GOT3 (cell line): ENCODE measurements at regions not wholly inside any gene's neighbourhood (a gene's known extent, or its start where the extent isn't known, plus 50 kb on each side); places are given as distances from the start of the nearest gene placed in this dataset.
"Not testable (repeated sequence)": the region's sequence is repeated elsewhere in the genome, so short reads cannot be mapped to it uniquely, and the experiment has no call there.

ENCODE experiments used
- DNase-seq: peaks from one replicate; lab custom pipeline; 2025; ENCODE audit warnings: mixed read lengths; lab: John Stamatoyannopoulos, UW

- DNase-seq, result no peak
Measured at GRCh38 chr5:35561396-35561795, 56.3 kb upstream of the SPEF2 start.

DNA sequence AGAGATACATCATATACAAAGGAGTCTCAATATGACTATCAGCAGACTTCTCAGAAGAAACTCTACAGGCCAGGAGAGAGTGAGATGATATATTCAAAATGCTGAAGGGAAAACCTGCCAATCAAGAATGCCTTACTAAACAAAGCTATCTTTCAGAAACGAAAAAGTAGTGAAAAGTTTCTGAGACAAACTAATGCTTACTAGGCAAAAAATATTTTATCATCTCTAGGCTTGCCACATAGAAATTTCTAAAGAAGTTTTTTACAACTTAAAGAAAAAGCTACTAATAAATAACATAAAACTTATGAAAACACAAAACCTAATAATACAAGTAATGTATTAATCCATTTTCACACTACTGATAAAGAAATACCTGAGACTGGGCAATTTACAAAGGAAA is 59.9 kb upstream of the SPEF2 start:
- no peak for DNase-seq

DNA sequence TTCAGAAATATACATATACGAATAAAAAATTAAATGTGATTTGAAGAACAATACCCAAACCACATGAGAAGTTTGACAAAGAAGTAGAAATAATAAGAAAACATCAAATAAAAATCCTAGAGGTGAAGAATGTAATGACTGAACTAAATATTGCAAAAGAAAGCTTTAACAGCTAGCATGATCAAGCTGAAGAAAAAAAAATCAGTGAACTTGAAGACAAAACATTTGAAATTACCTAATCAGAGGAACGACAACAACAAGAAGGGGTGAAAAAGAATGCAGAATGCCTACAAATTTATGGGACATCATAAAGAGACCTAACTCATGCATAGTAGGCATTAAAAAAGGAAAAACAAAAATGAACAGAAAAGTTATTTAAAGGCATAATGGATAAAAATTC is 60.5 kb upstream of the SPEF2 start:
- DNase-seq, result no peak

DNA sequence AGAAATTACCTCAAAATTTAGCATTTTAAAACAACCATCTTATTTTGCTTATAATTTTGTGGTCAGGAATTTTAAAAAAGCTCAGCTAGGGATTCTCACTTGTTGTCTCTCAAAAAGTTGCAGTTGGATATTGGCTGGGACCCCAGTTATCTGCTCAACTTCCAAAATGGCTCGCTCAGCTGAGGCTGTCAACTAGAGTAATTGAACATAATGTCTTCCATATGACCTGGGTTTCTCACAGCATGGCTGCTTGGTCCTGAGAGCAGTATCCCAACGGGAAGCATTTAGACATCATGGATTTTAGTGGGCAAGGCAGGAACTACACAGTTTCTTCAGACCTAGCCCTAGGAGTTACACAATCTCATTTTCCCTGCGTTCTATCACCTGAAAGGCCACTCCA is 63.6 kb upstream of the SPEF2 start:
- DNase-seq, result no peak

- no peak for DNase-seq
Measured at GRCh38 chr5:35545190-35545589, 72.5 kb upstream of the SPEF2 start.

DNA sequence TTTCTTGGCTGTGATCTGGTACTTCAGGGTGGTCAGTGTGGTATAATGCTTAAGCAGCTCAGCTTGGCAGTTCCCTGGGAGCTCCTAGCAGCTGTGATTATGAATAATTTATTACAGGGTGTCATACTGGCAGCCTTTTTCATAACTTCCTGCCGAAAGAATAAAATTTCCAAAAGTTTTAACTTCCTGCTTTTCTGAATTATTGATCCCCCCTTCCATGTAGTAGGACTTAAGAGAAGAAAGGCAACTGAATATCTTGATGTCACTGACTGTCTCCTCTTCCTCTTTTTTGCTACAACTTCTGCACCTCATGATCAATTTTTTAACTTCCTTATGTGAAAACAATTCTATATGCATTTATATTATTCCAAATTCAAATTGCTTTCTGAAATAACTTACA is 74.3 kb upstream of the SPEF2 start:
- DNase-seq, result no peak

DNA sequence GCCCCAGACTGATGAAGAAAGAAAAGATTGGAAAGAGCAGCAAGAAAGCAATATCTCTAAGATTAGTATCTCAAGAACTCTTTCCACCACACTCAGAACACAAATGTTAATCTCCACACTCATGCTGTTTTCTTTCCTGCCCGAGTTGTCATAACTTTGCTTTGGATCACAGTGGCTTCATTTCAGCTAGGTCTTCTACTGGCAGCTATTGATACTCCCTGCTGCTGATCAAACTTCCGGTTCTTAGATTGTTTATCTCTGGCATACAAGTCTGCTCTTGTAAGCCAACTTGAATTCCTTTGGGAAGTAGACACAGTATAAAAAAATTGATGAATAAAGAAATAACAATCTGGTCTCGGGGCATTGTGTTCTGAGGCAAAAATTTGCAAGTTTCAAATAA is 77.7 kb upstream of the SPEF2 start:
- DNase-seq, result no peak

DNA sequence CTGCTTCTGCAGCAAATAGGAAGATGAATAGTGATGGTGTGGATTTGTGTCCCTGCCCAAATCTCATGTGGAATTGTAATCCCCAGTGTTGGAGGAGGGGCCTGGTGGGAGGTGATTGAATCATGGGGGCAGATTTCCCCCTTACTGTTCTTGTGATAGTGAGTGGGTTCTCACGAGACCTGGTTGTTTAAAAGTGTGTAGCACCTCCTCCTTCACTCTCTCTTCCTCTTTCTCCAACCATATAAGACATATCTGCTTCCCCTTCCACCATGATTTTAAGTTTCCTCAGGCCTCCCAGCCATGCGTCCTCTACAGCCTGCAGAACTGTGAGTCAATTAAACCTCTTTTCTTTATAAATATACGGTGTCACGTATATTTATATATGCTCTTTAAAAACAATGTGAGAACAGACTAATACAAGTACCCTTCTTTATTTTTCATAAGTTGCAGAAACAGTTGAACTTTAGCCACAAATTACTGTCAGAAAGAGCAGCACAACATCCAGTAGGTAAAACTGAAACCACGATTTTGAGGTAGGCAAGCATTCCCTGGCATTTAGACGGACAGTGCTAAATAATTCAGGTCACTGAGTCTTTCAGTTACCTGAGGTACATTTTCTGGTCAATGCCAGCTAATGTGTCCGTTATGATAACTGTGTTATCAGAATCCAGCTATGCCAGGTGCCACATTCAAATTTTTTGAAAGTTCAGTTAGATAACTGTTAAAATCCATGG is 79.3 kb upstream of the SPEF2 start:
- DNase-seq, result no peak

- no peak for DNase-seq
Measured at GRCh38 chr5:35533156-35533555, 84.5 kb upstream of the SPEF2 start.

DNA sequence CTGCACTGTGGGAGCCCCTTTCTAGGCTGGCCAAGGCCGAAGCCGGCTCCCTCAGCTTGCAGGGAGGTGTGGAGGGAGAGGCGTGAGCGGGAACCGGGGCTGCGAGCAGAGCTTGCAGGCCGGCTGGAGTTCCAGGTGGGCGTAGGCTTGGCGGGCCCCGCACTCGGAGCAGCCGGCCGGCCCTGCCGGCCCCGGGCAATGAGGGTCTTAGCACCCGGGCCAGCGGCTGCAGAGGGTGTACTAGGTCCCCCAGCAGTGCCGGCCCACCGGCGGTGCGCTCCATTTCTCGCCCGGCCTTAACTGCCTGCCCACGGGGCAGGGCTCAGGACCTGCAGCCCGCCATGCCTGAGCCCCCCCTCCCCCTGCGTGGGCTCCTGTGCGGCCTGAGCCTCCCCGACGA is 86.1 kb upstream of the SPEF2 start:
- DNase-seq, result not testable (repeated sequence)

GRCh38 chr5:35518104-35518503 is 99.6 kb upstream of the SPEF2 start:
- DNase-seq, result no peak

DNA sequence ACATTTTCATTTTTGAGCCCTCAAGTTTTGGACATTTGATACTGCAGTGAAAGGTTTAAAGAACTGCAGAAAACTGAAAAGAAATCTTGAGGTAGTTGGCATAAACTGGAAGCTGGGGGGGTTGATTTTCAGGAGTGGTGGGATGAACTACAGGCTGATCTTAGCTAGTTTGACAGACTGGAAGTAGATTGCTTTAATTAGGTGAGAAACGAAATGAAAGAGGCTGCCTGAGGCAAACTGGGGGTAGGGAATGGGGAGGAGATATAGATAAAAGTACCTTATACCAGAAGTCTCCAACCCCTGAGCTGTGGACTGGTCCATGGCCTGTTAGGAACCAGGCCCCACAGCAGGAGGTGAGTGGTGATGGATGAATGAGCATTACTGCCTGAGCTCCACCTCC is 101.4 kb upstream of the SPEF2 start:
- no peak for DNase-seq

GRCh38 chr5:35513612-35514011 is 104.1 kb upstream of the SPEF2 start:
- DNase-seq, result no peak

- DNase-seq, result no peak
Measured at GRCh38 chr5:35502206-35502605, 115.5 kb upstream of the SPEF2 start.

GRCh38 chr5:35488791-35489190 is 128.9 kb upstream of the SPEF2 start:
- DNase-seq, result no peak

DNA sequence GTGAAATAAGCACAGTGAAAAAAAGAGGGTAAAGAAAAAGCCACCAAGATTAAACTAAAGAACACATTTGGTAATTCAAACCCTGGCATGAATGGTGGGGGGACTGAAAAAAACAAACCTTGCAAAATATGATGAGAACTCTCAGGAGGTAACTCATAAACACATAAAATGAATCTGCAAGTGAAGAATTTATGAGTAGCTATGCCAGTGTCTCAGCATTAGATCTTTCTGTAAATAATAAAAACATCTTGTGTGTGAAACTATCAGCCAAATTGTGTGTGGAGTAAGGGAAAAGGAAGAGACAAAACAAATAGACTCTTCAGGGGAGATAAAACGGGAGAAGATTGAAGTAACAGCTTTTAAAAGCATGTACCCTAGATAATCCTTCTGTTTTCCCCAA is 129.6 kb upstream of the SPEF2 start:
- DNase-seq, result no peak

GRCh38 chr5:35487233-35488025 is 130.2 kb upstream of the SPEF2 start:
- no peak for DNase-seq

GRCh38 chr5:35485487-35485886 is 132.2 kb upstream of the SPEF2 start:
- no peak for DNase-seq

DNA sequence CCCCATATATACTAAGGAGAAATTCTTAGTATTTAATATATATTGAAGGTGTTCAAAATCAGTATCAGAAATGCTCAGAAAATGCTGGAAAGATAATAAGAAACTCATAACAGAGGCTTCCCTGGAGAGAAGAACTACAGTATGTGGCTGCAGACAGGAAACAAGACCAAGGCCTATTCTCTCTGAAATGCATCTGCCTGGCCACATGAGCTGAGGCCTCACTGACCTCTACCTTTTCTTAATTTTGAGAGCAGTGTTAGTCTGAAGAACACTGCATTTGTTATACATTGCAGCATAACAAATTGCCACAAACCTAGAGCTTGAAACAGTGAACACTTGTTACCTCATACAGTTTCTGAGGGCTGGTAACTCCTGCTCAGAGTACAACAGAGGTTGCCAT is 133.4 kb upstream of the SPEF2 start:
- DNase-seq, result no peak

GRCh38 chr5:35483780-35484179 is 133.9 kb upstream of the SPEF2 start:
- DNase-seq, result no peak

DNA sequence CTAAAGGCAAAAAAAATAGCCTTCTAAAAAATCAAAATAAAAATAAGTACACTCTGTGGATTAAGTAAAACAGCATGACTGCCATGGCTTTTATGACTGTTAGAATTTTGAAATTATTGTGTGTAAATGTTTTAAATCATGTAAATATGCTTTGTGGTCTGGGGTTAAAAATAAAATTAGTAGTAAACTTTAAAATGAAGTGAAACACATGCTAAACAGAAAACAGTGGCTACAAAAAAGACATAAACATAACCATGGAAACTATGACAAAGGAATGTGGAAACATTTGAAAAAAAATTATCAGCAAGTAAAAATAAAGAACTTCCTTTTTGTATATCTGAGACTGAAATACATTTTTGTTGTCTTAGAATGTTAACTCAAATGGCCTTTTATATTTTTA is 134.5 kb upstream of the SPEF2 start:
- no peak for DNase-seq

DNA sequence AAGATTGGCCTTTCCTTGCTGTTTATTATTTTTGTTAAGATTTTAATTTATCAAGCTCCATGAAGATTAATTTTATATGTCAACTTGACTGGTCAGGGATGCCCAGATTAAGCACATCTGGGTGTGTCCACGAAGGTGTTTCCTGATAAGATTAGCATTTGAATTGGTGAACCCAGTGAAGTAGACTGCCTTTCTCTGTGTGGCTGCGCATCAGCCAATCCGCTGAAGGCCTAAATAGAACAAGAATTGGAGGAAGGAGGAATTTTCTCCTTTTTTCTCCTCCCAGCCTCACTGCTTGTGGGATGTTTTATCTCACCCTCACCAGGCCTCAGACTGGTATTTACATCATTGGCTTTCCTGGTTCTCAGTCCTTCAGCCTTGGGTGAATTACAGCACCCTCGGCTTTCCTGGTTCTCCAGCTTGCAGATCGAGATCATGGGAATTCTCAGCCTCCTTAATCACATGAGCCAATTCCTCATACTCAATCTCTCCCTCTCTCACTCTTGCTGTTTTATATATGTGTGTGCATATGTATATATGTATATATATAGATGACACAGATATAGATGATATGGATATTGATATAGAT is 135.4 kb upstream of the SPEF2 start:
- no peak for DNase-seq
